SU-DHL-6 (cell line): ENCODE measurements at regions not wholly inside any gene's neighbourhood (a gene's known extent, or its start where the extent isn't known, plus 50 kb on each side); places are given as distances from the start of the nearest gene placed in this dataset.

Source experiments
- H2AFZ ChIP-seq: fragments of 200-600 bp; sonication (generic); 2 replicates; pipeline ENCODE4 v1.6.1; 2014; ENCODE audit warnings: low read depth, mild to moderate bottlenecking, moderate library complexity, mixed read lengths, antibody characterized with exemption, low read length; ENCODE audit not compliant: severe bottlenecking
- H3F3A ChIP-seq: fragments of 200-600 bp; shearing (Covaris generic); 2 replicates; pipeline ENCODE4 v1.6.0; 2016; ENCODE audit warnings: antibody characterized with exemption, mild to moderate bottlenecking; ENCODE audit not compliant: insufficient read depth
- H3K27ac ChIP-seq: fragments of 200-600 bp; sonication (generic); 2 replicates; pipeline ENCODE4 v1.5.1; 2016; ENCODE audit warnings: low read depth, mild to moderate bottlenecking, low read length, moderate library complexity, mixed read lengths
- H3K27me3 ChIP-seq: fragments of 200-600 bp; sonication (generic), shearing (Covaris generic); 2 replicates; pipeline ENCODE4 v1.6.0; 2014; ENCODE audit warnings: mild to moderate bottlenecking, low read length
- H3K36me3 ChIP-seq: fragments of 200-600 bp; sonication (generic); 2 replicates; pipeline ENCODE4 v1.6.1; 2014; ENCODE audit warnings: mild to moderate bottlenecking, low read length, mixed read lengths
- H3K4me2 ChIP-seq: fragments of 300-600, 200-600 bp; shearing (Covaris generic), sonication (generic); 2 replicates; pipeline ENCODE4 v1.6.0; 2014; ENCODE audit warnings: low read length, low read depth, mild to moderate bottlenecking; ENCODE audit not compliant: poor library complexity, severe bottlenecking
- H3K4me3 ChIP-seq: fragments of 200-600 bp; sonication (generic); 2 replicates; pipeline ENCODE4 v1.5.1; 2014; ENCODE audit warnings: antibody characterized with exemption, low read length, mild to moderate bottlenecking, mixed read lengths; ENCODE audit not compliant: insufficient read depth, poor library complexity, severe bottlenecking
- H3K79me2 ChIP-seq: fragments of 200-600 bp; sonication (generic); 2 replicates; pipeline ENCODE4 v1.6.1; 2014; ENCODE audit warnings: mild to moderate bottlenecking, low read length, moderate library complexity; ENCODE audit not compliant: insufficient read depth
- H3K9ac ChIP-seq: fragments of 200-600 bp; sonication (generic); 2 replicates; pipeline ENCODE4 v1.7.0; 2014; ENCODE audit warnings: mild to moderate bottlenecking, low read length
- H3K9me2 ChIP-seq: fragments of 200-600 bp; sonication (generic); replicated peaks from 2 replicates; pipeline ENCODE4 v1.6.1; 2014; ENCODE audit warnings: low read length; ENCODE audit not compliant: insufficient read depth
- H3K9me3 ChIP-seq: fragments of 200-600 bp; sonication (generic); 2 replicates; pipeline ENCODE4 v1.6.1; 2014; ENCODE audit warnings: low read length, mixed read lengths; ENCODE audit not compliant: insufficient read depth
- H4K20me1 ChIP-seq: fragments of 200-600 bp; sonication (generic); 2 replicates; pipeline ENCODE4 v1.6.1; 2014; ENCODE audit warnings: low read depth, mild to moderate bottlenecking, antibody characterized with exemption, low read length, moderate library complexity, mixed read lengths
- EZH2phosphoT487 ChIP-seq: fragments of 200-600 bp; sonication (generic), shearing (Covaris generic); conservative IDR thresholded peaks from 2 replicates; pipeline ENCODE4 v1.6.1; 2018; ENCODE audit warnings: mild to moderate bottlenecking, antibody characterized with exemption, low read length, moderate library complexity, mixed read lengths
- TF ChIP-seq, protein P1 (sequence below): fragments of 200-600 bp; sonication (generic); IDR thresholded peaks from one replicate; pipeline ENCODE4 v1.5.1; 2017; ENCODE audit warnings: antibody characterized with exemption, mild to moderate bottlenecking, low read length, moderate library complexity; ENCODE audit not compliant: insufficient read depth, poor library complexity, severe bottlenecking

DNA sequence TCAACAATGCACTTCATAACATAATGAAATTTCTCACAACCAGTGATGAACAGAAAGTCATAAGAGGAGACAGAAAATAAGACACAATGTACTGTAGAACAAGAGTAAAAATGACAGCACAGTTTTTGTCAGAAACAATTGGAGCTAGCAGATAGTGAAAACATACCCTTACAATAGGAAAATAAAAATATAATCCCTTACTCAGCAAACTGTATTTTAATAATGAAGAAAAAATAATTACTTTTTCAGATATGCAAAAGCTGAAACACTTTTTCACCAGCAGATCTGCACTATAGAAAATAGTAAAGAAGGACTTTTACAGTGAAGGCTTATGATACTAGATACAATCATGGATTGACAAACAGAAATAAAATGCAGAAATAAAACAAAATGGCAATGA, 126.3 kb downstream of the TRAM1L1 start:
- H2AFZ ChIP-seq: no peak overlapping the region
- H4K20me1 ChIP-seq: no peaks in the 10 kb centered on the region
- H3K9me2 ChIP-seq: no peaks in the 10 kb centered on the region

DNA sequence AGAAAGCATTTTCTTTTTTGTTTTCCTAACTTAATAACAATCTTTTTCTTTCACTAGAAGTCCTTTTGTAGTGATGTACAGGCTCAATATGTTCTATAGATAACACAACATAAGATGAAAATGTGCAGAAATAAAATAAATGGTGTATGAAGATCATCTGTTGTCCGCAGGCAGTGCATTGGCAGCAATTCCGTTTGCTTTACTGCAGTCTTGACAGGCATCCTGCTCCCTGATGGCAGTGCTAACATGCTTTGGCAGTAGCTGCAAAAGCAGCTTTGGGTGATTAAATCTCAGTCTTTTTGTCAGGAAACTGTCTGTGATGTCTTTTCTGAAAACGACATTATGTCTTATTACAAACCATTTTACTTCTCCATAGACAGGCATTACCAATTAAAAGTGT, 131.4 kb downstream of the TRAM1L1 start:
- TF ChIP-seq, protein P1, sequence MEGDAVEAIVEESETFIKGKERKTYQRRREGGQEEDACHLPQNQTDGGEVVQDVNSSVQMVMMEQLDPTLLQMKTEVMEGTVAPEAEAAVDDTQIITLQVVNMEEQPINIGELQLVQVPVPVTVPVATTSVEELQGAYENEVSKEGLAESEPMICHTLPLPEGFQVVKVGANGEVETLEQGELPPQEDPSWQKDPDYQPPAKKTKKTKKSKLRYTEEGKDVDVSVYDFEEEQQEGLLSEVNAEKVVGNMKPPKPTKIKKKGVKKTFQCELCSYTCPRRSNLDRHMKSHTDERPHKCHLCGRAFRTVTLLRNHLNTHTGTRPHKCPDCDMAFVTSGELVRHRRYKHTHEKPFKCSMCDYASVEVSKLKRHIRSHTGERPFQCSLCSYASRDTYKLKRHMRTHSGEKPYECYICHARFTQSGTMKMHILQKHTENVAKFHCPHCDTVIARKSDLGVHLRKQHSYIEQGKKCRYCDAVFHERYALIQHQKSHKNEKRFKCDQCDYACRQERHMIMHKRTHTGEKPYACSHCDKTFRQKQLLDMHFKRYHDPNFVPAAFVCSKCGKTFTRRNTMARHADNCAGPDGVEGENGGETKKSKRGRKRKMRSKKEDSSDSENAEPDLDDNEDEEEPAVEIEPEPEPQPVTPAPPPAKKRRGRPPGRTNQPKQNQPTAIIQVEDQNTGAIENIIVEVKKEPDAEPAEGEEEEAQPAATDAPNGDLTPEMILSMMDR: no peak
- TF ChIP-seq EZH2phosphoT487: no peak

More for the DNA sequence above, 126.3 kb downstream of the TRAM1L1 start:
- TF ChIP-seq EZH2phosphoT487: no peak
- TF ChIP-seq, protein P1: no peak
- Histone ChIP-seq H3K79me2 (no peaks in the 10 kb centered on the region), H3F3A (no peaks in the 10 kb centered on the region), H3K27me3 (no peaks in the 10 kb centered on the region), H3K4me2 (no peak overlapping the region), H3K9me3 (no peaks in the 10 kb centered on the region), H3K9ac (no peak overlapping the region), H3K4me3 (no peak overlapping the region), H3K27ac (no peak overlapping the region), H3K36me3 (no peaks in the 10 kb centered on the region)

DNA sequence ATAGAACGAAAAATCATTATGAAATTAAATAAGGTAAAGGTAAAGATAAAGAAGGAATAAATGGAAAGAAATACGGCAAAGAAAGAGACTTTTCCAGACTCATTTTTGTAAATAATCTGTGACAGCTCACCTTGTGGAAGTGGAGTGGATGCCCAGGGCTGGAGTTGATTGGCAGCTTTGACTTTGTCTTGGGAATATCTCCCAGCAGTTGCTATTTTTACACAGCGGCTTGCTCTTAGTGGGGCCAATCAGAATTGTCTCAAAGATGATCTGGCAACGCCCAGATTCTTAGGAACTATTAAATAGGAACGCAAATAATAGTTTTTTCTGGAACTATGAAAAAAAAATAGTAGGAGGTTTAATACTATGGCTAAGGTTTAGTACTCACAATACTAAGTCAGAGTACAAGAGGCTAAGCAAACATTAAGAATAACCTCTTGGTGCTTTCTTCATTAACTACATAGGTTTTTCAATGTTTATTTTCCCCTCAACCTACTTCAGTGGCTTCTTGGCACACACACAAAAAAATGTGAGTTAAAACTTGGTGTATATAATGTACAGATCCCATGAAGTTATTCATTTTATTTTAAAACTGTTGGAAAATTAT, 132.7 kb downstream of the TRAM1L1 start:
- H3K36me3 ChIP-seq: no peaks in the 10 kb centered on the region
- H3K9ac ChIP-seq: no peak overlapping the region
- TF ChIP-seq, protein P1: no peak
- no peak for TF ChIP-seq EZH2phosphoT487
- no peak overlapping the region for H3K4me3 ChIP-seq
- H3F3A ChIP-seq: no peaks in the 10 kb centered on the region
- H3K27me3 ChIP-seq: no peaks in the 10 kb centered on the region
- no peaks in the 10 kb centered on the region for H3K79me2 ChIP-seq
- H4K20me1 ChIP-seq: no peaks in the 10 kb centered on the region
- H3K27ac ChIP-seq: no peak overlapping the region
- no peak overlapping the region for H3K4me2 ChIP-seq
- no peaks in the 10 kb centered on the region for H3K9me3 ChIP-seq
- H2AFZ ChIP-seq: no peak overlapping the region
- no peaks in the 10 kb centered on the region for H3K9me2 ChIP-seq

More for the DNA sequence above, 131.4 kb downstream of the TRAM1L1 start:
- H3K4me2 ChIP-seq: no peak overlapping the region
- H3F3A ChIP-seq: no peaks in the 10 kb centered on the region
- no peak overlapping the region for H3K9ac ChIP-seq
- no peaks in the 10 kb centered on the region for H3K9me2 ChIP-seq
- no peaks in the 10 kb centered on the region for H4K20me1 ChIP-seq
- no peaks in the 10 kb centered on the region for H3K27me3 ChIP-seq
- no peak overlapping the region for H3K4me3 ChIP-seq
- no peak overlapping the region for H3K27ac ChIP-seq
- H2AFZ ChIP-seq: no peak overlapping the region
- H3K79me2 ChIP-seq: no peaks in the 10 kb centered on the region
- no peaks in the 10 kb centered on the region for H3K36me3 ChIP-seq
- no peaks in the 10 kb centered on the region for H3K9me3 ChIP-seq
